NCI-H128 (cell line): ENCODE measurements at regions not wholly inside any gene's neighbourhood (a gene's known extent, or its start where the extent isn't known, plus 50 kb on each side); places are given as distances from the start of the nearest gene placed in this dataset.
"Not testable (repeated sequence)": the region's sequence is repeated elsewhere in the genome, so short reads cannot be mapped to it uniquely, and the experiment has no call there.

Source experiments
- DNase-seq: peaks from one replicate; lab custom pipeline; 2025; ENCODE audit not compliant: unreplicated experiment; lab: John Stamatoyannopoulos, UW

- no peak for DNase-seq
These were observed 290.9 kb upstream of the TACR3 start for GRCh38 chr4:104010722-104011121.

GRCh38 chr4:104002318-104002717 is 282.5 kb upstream of the TACR3 start:
- DNase-seq = not testable (repeated sequence)

GRCh38 chr4:103998756-103999155 is 279.0 kb upstream of the TACR3 start:
- no peak for DNase-seq

DNA sequence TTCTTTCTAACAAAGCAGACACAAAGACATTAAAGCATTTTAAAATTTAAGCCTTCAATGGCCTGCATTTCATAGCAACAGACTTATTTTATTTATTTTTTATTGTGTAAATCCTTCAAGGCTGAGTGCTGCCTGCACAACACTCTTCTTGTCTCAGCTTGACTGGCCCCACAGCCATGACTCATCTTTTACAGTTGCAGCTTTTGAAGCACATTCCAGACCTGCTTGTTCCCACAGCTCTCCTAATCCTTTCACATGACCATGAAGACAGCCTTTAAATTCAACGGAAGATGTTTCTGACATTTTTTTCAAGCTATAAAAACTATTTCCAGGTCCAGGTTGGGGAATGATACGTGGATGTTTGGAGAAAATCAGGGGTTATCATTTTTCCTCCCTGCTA is 276.9 kb upstream of the TACR3 start:
- DNase-seq = no peak

GRCh38 chr4:103996064-103996463 is 276.3 kb upstream of the TACR3 start:
- no peak for DNase-seq

DNA sequence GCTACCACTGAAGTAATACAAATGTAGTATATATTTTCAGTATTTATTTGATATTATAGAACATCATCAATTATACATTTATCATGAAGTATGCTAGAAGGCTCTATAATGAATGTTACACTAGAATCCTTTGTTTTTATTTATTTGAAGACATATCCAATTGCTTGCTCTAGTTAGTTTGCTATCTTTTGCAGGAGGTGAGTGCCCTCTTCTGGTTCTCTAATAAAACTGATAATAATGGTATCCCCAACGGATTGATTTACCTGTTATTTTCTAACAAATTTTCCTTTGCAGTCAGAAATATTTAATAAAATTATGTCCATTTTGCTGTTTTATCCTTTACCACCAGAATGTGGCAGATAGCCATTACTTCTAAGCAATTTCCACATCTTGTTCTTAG is 274.3 kb upstream of the TACR3 start:
- DNase-seq = no peak

GRCh38 chr4:103982454-103982853 is 262.7 kb upstream of the TACR3 start:
- no peak for DNase-seq

DNA sequence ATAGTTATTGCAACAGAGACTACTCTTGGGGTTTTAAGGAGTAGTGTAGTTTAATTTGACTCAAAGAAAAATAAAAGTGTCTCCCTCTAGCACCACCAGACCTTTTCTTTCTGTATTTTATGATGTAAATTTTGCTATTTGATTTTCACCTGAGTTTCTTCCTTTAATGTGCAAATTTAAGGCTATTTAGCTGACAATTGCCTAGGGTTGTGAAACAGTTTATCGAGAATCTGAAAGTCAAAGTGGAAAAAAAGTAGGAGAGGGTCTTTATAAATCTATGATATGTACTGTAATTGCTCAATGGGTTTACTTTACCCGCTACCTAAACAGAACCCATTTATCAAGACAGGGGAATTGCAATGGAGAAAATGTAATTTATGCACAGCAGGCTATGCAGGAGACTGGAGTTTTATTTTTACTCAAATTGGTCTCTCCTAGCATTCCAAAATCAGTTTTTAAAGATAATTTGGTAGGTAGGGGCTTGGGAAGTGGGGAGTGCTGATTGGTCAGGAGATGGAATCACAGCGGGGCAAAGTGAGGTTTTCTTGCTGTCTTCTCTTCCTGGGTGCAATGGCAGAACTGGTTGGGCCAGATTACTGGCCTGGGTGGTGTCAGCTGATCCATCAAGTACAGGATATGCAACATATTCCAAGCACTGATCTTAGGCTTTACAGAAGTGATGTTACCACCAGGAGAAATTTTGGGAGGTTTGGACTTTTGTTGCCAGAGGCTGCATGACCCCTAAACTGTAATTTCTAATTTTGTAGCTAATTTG is 228.6 kb upstream of the TACR3 start:
- DNase-seq = no peak

DNA sequence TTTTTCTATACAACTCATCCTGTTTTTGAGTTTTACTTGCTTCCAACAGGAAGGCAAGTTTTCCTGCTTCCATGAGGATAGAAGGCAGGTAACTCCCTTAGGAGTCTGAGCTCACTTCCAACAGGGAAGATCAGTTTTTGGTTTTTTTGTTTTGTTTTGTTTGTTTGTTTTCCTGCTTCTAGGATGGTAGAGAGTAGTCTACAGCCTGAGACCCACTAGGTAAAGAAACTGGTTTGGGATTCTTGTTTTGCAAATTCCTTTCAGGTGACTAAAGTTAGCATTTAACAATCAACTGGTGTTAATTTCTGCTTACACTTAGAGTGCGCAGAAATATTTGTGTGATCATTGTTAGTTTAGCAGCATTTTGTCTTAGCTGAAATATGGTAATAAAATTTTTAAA is 227.8 kb upstream of the TACR3 start:
- DNase-seq = no peak

GRCh38 chr4:103946621-103947268 is 227.0 kb upstream of the TACR3 start:
- not testable (repeated sequence) for DNase-seq

GRCh38 chr4:103938488-103938887 is 218.7 kb upstream of the TACR3 start:
- no peak for DNase-seq

GRCh38 chr4:103936653-103937145 is 216.9 kb upstream of the TACR3 start:
- DNase-seq = no peak

- DNase-seq = peak; percentile 1
These were observed 214.5 kb upstream of the TACR3 start for GRCh38 chr4:103934178-103934789.

- no peak for DNase-seq
These were observed 208.6 kb upstream of the TACR3 start for GRCh38 chr4:103928370-103928769.

- no peak for DNase-seq
These were observed 203.8 kb upstream of the TACR3 start for GRCh38 chr4:103923551-103923950.

DNA sequence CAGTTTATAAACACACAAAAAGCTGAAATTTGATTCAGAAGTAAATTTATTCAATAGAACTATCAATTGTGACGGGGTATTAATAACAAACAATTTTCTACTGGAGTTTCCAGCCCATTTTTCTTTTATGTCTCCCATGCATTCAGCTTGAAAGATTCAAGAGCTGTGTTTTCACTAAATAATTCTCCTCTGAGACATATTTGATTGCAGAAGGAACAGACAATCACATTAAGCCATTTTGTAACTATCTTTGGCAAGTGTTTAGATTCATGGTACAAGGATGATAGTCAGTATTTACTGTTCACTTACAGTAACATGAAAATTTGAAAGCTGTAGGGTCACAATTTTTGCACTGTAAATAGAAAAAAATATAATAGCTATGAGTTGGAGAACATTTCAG is 198.4 kb upstream of the TACR3 start:
- DNase-seq = no peak

- peak; percentile 0 for DNase-seq
These were observed 195.6 kb upstream of the TACR3 start for GRCh38 chr4:103915224-103915869.

GRCh38 chr4:103907414-103907813 is 187.6 kb upstream of the TACR3 start:
- no peak for DNase-seq

GRCh38 chr4:103904123-103904522 is 184.3 kb upstream of the TACR3 start:
- DNase-seq = no peak

- DNase-seq = no peak
These were observed 182.9 kb upstream of the TACR3 start for GRCh38 chr4:103902730-103903129.

GRCh38 chr4:103895876-103896465 is 176.2 kb upstream of the TACR3 start:
- no peak for DNase-seq
